NCI-H2107 treated with DMSO at 0.1 percent for 48 hours (cell line): ENCODE measurements at regions not wholly inside any gene's neighbourhood (a gene's known extent, or its start where the extent isn't known, plus 50 kb on each side); places are given as distances from the start of the nearest gene placed in this dataset.

Experiments
- DNase-seq: peaks from one replicate; lab custom pipeline; 2025; ENCODE audit not compliant: unreplicated experiment; lab: John Stamatoyannopoulos, UW

DNA sequence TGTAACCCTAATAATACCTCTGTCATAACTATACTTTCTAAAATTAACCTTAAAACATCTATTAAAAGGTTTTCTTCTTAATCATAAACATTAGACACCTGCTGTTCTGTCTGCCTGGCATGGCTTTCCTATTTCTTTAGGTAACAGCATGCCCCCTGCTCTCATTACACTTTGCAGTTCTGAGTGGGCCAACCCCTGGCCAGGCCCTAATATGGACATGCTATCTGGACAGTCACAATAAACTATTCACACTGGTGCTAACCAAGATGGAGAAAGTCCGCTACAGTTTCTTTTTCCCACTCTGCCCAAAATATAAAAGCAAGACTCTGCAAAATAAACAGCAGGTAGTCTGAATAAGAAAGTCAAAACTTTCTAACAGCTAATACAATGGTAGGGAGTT, 84.0 kb downstream of the ELAPOR2 start:
- DNase-seq, result no peak

DNA sequence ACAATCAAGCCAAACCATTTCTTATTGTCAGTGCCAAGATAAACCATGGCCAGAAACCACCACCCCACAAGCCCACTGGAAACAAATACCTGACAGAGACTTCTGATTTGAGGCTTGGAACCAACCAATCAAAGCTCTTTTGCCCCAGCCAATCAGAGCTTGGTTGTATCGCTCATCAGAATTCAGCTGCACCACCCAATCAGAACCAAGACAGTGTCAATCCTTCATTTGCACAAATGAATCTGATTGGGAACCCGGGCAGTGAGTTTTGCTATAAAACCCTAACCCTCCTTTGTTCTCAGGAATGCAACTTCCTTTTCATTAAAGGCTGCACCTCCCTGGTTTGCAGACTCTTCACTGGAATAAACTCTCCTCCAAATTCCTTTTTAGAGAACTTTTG, 87.4 kb downstream of the ELAPOR2 start:
- no peak for DNase-seq

DNA sequence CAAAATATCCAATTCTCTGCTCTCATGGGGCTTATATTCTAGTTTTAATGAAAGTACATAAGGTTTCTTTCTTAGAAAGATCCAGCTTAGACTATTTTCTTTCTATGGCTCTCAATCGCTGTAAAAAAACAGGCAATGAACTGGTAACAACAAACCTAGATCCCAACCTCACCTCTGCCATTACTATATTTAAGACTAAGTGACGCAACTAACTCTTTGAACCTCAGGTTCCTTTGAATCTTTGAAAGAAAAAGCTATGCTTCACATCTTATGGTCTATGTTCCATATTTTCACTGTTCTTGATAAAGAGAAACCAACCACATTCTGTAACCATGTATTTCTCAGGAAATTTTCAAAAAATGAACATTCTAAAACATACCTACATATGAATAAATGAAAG, 88.5 kb downstream of the ELAPOR2 start:
- no peak for DNase-seq

GRCh38 chr7:86970547-86970946, 88.9 kb downstream of the ELAPOR2 start:
- DNase-seq, result no peak

- no peak for DNase-seq
Observed at GRCh38 chr7:86969865-86970264, 89.6 kb downstream of the ELAPOR2 start.

- DNase-seq, result no peak
Observed at GRCh38 chr7:86968618-86969017, 90.8 kb downstream of the ELAPOR2 start.

DNA sequence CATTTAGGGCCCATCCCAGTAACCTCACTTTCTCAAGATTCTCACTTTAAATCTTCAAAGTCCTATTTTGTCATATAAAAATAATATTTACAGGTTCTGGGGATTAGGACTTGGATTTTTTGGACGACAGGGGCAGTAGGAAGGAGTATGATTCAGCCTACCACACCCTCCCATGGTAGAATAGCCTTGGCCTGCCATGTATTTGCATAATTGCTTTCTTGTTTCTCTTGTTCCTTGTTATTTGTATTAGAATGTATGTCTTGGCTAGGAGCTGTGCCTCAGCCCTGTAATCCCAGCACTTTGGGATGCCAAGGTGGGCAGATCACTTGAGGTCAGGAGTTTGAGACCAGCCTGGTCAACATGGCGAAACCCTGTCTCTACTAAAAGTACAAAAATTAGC, 92.5 kb downstream of the ELAPOR2 start:
- DNase-seq, result no peak

GRCh38 chr7:86965727-86966120, 93.7 kb downstream of the ELAPOR2 start:
- DNase-seq, result no peak

DNA sequence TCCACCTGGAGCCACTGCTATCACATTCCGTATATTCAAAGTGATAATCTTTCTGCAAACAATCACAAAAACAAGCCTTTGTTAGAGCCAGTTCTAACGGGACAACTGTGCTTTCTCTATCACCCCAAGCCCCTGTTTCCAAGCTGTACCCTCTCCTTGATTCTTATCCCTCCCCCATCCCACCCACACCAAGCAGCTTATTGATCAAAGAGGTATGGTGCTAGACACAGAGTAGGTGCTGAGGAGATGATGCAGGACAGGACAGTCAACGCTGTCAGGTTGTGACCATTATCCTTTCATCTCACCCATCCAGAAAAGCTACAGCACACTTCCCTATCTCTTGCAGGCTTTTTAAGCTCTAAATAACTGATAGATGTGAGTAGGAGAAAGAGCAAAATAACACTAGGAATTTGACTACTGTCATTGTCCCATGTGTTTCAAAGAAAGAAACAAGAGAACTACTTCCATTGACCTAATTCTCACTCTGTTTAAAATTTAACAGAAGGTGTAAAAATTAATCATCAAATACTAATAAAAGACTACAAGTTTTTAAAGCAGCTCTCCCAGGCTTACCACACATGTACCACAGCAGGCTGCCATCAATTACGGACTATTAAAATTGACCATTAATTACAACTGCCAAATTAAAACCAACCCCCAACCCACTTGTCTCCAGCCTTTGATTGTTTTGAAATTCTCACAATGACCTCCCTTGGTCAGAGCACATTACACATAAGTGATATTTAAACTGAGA, 94.3 kb downstream of the ELAPOR2 start:
- DNase-seq, result no peak

DNA sequence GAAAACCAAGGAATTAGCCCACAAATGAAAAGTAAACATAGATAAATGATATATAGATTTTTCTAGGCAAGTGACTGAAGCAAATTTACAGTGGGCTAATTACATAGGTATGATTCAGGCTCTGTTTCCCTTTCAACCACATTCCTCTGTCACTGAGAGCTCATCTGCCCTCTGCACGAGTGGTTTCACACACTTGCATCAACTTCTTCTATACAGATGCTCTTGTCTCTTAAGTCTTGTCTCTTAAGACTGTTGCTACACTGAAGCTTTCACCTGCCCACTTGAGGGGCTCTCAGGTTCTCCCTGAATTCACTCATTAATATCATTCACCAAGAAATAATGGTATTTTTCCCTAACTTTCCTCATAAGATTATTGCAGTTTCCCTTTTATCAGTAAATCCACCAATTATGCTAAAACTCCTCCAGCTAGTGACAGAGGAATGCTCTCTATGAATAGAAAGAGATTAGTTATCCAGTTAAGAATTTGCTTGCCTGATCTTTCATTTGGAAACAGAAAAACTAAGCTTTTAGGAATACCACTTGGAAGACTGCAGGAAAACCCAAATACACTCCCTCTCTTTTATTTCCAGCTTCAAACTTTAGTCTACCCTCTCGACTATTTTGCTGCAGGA, 95.7 kb downstream of the ELAPOR2 start:
- DNase-seq, result no peak

- DNase-seq, result no peak
Observed at GRCh38 chr7:86962623-86963022, 96.8 kb downstream of the ELAPOR2 start.

DNA sequence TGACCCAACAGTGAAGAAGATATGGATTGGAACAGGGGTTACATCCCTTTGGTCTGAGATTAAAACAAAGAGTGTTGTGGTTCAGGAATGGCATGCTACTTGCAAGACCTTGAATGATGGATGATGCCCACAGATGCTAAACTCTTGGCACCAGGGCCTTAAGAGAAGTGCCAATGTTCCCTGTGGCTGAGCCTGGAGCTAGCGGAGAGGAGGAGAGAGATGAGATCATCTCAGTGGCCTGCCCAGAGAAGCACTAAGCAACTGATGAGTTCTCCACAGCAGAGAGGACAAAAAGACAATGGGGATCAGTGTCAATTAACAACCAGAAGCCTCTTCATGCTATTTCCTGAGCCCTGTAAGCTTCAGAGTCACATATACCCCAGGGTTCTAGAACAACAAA, 97.8 kb downstream of the ELAPOR2 start:
- no peak for DNase-seq

DNA sequence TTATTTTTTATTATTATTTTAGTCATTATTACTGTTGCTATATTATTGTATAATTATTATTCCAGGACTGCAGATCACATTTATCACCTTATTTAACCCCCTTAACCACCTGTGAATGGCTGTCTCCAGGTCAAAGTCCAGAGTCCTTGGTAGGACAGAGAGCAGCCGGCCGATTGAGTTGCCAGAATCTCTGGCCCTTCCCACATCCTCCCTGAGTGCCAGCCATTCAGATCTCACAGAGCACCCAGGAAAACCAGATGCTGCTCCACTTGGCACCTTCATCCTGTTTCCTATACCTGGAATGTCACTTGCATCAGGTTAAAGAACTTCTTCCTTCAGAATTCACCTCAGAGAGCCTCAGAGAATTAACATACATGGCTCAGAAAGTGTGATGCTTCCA, 101.1 kb downstream of the ELAPOR2 start:
- DNase-seq, result no peak

GRCh38 chr7:86956567-86956966, 102.9 kb downstream of the ELAPOR2 start:
- no peak for DNase-seq

GRCh38 chr7:86955895-86956503, 103.5 kb downstream of the ELAPOR2 start:
- no peak for DNase-seq

- DNase-seq, result no peak
Observed at GRCh38 chr7:86954971-86955370, 104.5 kb downstream of the ELAPOR2 start.

- DNase-seq, result no peak
Observed at GRCh38 chr7:86953653-86954336, 105.7 kb downstream of the ELAPOR2 start.

- no peak for DNase-seq
Observed at GRCh38 chr7:86953219-86953618, 106.2 kb downstream of the ELAPOR2 start.

DNA sequence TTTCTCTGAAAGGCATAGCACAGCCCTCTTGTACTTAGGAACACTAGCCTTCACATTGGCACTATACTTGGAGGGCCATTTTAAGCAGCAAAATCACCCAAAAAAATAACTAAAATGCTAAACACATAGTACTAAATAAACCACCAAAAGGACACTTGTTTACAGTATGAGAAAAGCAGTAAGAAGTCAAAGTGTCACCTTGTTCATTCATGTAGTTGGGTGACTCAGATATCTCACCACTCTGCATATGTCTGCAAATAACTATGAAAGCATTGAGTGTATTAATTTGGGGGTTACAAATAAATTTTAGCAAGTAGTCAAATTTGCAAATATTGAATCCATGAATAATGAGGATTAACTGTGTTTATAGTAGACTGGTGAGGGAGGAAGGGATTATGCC, 107.6 kb downstream of the ELAPOR2 start:
- no peak for DNase-seq

- DNase-seq, result no peak
Observed at GRCh38 chr7:86950944-86951343, 108.5 kb downstream of the ELAPOR2 start.

- DNase-seq, result no peak
Observed at GRCh38 chr7:86950360-86950759, 109.1 kb downstream of the ELAPOR2 start.

DNA sequence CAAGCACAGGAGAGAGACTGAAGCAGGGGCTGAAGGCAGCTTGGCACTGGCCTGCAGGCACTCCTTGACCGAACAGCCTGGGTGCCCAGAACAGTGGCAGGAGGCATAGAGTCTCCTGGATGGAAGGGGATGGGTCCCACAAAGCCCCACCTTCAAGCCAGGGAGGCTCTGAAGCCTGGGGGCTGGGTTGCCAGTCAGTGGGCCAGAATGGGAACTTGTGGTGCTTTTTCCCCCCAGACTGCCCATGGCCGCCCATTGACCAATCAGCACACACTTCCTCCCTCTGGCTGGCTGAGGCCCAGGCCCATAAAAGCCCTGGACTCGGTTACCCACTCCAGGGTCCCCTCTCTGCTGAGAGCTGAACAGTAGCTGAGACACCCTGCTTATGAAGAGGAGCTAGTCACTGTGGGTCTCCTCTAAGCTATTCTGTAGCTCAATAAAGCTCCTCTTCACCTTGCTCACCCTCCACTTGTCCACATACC, 109.6 kb downstream of the ELAPOR2 start:
- no peak for DNase-seq
